B cell (primary cell): ENCODE measurements at regions not wholly inside any gene's neighbourhood (a gene's known extent, or its start where the extent isn't known, plus 50 kb on each side); places are given as distances from the start of the nearest gene placed in this dataset.
"Not testable (repeated sequence)": the region's sequence is repeated elsewhere in the genome, so short reads cannot be mapped to it uniquely, and the experiment has no call there.

Source experiments
- CTCF ChIP-seq: fragments of 200-600 bp; IDR thresholded peaks from one replicate; pipeline ENCODE4 v1.8.0; 2022; ENCODE audit warnings: antibody characterized with exemption, mild to moderate bottlenecking
- EZH2 ChIP-seq: IDR thresholded peaks from 2 replicates; pipeline ENCODE4 v1.6.1; 2012; ENCODE audit warnings: borderline replicate concordance, low read depth, mild to moderate bottlenecking, moderate library complexity, low read length; ENCODE audit not compliant: insufficient read depth, poor library complexity, severe bottlenecking

GRCh38 chr20:29589530-29589929 lies 1667.9 kb upstream of the DEFB115 start:
- TF ChIP-seq CTCF, EZH2: not testable (repeated sequence)
